Stimulated activated CD8-positive, alpha-beta memory T cell treated with anti-CD3 and anti-CD28 coated beads, Interleukin-12 subunit alpha, Interleukin-12 subunit beta, amount 100 ng/mL, for 4 hours (primary cell): ENCODE measurements at regions not wholly inside any gene's neighbourhood (a gene's known extent, or its start where the extent isn't known, plus 50 kb on each side); places are given as distances from the start of the nearest gene placed in this dataset.
"Not testable (repeated sequence)": the region's sequence is repeated elsewhere in the genome, so short reads cannot be mapped to it uniquely, and the experiment has no call there.

Source experiments
- DNase-seq: peaks from one replicate; pipeline ENCODE4 v3.0.0-alpha.2; 2020; ENCODE audit warnings: low read depth

GRCh38 chr10:129165076-129165720 lies 301.8 kb upstream of the MGMT start:
- DNase-seq, result no peak

- no peak for DNase-seq
Measured at GRCh38 chr10:129165770-129166169, 301.3 kb upstream of the MGMT start.

- DNase-seq, result no peak
Measured at GRCh38 chr10:129168660-129169059, 298.4 kb upstream of the MGMT start.

- DNase-seq, result no peak
Measured at GRCh38 chr10:129169115-129169514, 297.9 kb upstream of the MGMT start.

DNA sequence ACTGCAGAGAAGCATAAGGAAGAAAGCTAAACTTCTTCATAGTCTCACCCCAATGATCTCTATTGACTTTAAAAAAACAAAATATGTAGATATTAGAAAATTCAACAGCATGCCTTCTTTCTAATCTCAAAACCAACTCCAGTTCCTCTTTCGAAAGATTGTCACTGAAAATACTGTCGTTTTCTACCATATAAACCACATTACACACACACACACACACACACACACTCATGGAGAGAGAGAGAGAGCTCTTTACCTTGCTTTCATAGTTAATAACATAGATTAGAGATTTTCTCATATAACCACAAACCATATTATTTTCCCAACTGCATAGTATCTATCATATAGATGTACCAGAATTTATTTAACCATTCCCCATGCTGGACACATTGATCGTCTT lies 296.2 kb upstream of the MGMT start:
- no peak for DNase-seq

DNA sequence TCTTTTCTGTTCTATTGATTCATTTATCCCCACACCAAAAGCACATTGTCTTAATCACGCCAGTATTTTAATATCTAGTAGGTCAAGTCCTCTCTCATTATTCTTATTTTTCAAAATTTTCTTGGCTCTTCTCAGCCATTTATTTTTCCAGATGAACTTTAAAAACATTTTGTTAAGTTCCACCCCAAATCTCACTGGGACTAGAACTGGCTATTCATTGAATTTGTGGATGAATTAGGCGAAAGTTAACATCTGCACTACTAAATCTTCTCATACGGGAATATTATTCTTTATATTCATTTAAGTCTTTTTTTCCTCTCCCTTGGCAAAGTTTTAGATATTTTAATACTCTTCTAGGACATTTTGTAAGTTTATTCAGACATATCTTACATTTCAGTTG lies 295.2 kb upstream of the MGMT start:
- no peak for DNase-seq

- DNase-seq, result no peak
Measured at GRCh38 chr10:129174232-129175014, 292.6 kb upstream of the MGMT start.

GRCh38 chr10:129179245-129179971 lies 287.6 kb upstream of the MGMT start:
- DNase-seq, result no peak

DNA sequence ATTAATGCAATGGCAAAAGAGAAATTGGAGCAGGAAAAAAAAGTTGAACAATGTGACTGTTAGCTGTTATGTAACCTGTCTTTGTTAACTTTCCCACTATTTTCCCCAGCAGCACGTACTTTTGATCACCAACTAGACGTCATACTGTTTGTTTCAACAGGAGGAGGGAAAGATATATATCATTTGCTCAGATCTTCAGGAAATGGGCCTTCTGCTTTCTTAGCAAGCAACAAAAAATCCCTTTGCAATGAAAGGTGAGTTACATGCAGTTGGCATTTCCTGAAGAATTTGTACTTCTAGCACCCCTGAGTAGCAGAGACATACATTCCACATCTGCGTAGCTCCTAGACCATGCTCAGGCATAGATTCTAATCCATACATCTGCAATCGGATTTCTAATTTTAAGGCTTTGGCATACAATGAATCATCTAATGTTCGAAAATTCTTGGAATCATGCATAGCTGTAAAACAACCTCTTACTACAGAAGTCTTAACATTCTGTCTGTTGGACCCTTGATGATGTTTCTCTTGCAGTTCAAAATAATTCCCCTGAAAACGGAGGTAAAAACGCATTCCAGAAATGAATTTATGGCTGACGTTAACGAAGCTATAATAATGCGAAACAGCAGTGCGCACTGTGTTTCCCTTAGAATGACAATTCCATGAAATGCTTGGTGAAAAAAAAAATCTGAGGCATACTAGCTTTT lies 286.9 kb upstream of the MGMT start:
- DNase-seq, result no peak

GRCh38 chr10:129184196-129184595 lies 282.8 kb upstream of the MGMT start:
- DNase-seq, result no peak

DNA sequence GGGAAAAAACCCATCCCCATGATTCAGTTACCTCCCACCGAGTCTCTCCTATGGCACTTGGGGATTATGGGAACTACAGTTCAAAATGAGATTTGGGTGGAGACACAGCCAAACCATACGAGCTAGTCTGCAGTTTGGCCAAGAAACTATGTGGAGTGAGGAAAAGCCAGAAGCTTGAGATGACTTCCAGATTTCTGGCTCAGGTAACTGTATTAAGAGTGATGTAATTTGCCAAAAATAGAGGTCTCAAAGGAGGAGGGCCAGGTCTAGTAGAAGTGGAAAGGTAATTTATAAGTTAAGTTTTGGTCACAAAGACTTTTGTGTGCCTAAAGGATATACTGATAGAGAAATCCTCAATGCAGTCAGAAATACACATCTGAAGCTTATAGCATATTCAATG lies 279.7 kb upstream of the MGMT start:
- DNase-seq, result no peak

DNA sequence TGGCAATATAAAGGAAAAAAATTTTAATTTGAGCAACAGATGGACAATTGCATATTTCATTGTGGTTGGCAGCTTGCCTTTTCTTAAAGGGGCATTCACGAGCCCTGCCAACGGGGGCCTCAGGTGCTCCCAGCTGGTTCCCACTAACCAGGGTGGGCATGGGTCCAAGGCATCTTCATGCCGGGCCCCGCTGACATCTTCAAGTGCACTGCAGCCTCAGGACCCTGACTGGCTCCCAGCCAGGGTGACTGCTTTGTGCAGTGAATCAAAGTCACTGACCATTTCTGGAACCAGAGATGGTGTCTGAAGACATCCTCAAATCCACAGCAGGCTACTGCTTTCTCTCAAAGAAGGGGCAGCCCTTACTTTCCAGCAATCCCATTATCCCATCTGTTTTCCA lies 275.2 kb upstream of the MGMT start:
- DNase-seq, result no peak

DNA sequence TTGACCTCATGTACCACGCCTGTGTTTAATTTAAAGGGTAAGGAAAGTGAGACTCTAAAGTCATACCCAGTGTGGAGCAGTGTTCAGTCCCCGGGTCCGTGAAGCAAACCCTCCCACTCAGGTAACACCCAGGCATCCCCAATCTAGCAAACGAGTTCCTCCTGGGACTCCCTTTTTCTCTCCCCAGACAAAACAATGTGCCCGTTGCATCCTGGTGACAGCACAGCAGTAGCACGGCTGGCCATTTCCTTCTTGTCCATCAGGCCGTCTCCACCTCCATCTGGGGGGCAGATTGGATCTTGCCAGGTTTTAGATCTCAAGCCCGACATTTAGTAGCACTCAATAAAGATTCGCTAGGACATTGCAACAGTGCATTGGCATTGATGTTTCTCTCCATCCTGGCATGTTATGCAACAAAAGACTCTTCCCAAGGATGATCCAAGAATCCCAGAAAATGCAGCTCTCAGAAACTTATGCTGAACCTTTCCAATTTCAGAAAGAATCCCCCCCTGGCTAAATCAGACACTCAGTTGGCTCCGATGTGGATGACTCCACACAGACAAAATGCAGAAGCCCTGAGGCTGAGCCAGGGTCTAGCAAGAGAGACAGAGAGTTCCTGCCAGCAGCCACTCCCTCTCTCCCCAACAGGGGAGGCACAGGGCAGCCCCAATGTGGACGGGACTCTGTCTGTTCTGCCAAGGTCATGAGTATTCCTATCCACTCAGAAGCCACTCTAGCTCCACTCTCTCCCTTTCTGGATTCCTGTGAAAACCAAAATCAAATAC lies 274.5 kb upstream of the MGMT start:
- no peak for DNase-seq

- no peak for DNase-seq
Measured at GRCh38 chr10:129193148-129193547, 273.9 kb upstream of the MGMT start.

DNA sequence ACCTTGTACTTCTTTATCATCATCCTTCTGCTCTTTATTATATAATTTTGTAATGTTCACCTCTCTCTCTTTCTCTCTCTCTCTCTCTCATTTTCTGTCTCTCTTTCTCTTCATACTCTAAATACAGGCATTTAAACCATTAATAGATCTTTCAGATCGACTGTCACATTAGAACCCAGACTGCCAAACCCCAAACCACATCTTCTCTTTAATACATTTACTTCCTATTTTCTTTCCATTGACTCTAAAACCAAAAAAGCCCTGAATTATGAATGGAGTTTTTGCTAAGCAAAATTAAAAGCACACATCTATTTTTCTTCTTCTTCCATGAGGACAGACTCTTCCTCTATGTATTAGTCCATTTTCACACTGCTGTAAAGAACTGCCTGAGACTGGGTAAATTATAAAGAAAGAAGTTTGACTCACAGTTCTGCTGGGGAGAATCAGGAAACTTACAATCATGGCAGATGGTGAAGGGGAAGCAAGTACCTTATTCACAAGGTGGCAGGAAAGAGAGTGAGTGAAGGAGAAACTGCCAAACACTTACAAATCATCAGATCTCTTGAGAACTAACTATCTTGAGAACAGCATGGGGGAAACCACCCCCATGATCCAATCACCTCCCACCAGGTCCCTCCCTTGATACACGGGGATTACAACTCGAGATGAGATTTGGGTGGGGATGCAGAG lies 272.7 kb upstream of the MGMT start:
- DNase-seq, result no peak

DNA sequence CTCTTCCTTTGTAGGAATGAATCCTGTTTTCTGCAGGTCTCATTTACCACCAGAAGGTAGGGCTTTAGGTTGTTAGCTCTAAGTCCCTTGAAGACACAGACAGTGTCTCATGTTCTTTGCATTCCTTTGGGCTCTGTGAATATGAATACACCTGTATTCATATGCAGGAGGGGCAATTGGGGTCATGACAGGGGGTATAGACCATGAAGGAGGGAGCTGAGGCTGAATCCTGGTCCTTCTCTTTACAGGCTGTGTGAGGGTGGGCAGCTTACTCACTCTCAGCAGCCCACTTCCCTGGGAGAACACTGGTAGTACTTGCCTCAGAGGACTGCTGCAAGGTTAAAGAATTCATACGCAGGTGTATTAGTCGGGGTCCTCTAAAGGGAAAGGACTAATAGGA lies 267.2 kb upstream of the MGMT start:
- no peak for DNase-seq

- DNase-seq, result no peak
Measured at GRCh38 chr10:129203819-129204218, 263.2 kb upstream of the MGMT start.

- DNase-seq, result no peak
Measured at GRCh38 chr10:129207297-129207696, 259.7 kb upstream of the MGMT start.

- DNase-seq, result no peak
Measured at GRCh38 chr10:129210876-129211275, 256.2 kb upstream of the MGMT start.

GRCh38 chr10:129213256-129213655 lies 253.8 kb upstream of the MGMT start:
- no peak for DNase-seq

GRCh38 chr10:129213996-129214395 lies 253.0 kb upstream of the MGMT start:
- not testable (repeated sequence) for DNase-seq
